Common myeloid progenitor, CD34-positive (primary cell): ENCODE measurements at regions not wholly inside any gene's neighbourhood (a gene's known extent, or its start where the extent isn't known, plus 50 kb on each side); places are given as distances from the start of the nearest gene placed in this dataset.

Source experiments
- CTCF ChIA-PET: fragments of 350-600 bp; sonication (Branson Sonifier 250); formaldehyde crosslinking; loops from one replicate; lab custom pipeline; 2021; ENCODE audit warnings: antibody characterized with exemption; lab: Charles Lee
- POLR2A ChIA-PET: fragments of 350-600 bp; sonication (Branson Sonifier 250); formaldehyde crosslinking; loops from one replicate; lab custom pipeline; 2021; ENCODE audit warnings: antibody characterized with exemption; lab: Charles Lee
- DNase-seq, 3 donors: peaks; one replicate each; pipeline versions ENCODE4 v3.0.0 to v3.0.0-alpha.2; 2013
- H3K27ac ChIP-seq, 2 experiments: 1 replicate in 1 of 2; 2 replicates in 1 of 2; pipeline ENCODE4 v1.7.0; 2013; ENCODE audit warnings: inconsistent platforms in 2 of 2, low read length in 2 of 2, mild to moderate bottlenecking in 2 of 2, low read depth in 1 of 2, moderate library complexity in 1 of 2; ENCODE audit not compliant: severe bottlenecking in 2 of 2, insufficient read depth in 1 of 2, poor library complexity in 1 of 2
- H3K27me3 ChIP-seq, 5 experiments: replicated peaks in 2 of 5; 1 replicate in 3 of 5; 2 replicates in 2 of 5; pipeline versions ENCODE4 v1.6.1 to v1.7.0; 2013; ENCODE audit warnings: low read length in 4 of 5, mild to moderate bottlenecking in 2 of 5, moderate library complexity in 2 of 5, inconsistent platforms in 1 of 5; ENCODE audit not compliant: insufficient read depth in 5 of 5, control insufficient read depth in 4 of 5
- H3K36me3 ChIP-seq, 4 experiments: 1 replicate in 2 of 4; 2 replicates in 2 of 4; pipeline versions ENCODE4 v1.6.1 to v1.7.0; 2013; ENCODE audit warnings: low read length in 3 of 4, control low read depth in 1 of 4, mild to moderate bottlenecking in 1 of 4; ENCODE audit not compliant: control insufficient read depth in 4 of 4, insufficient read depth in 4 of 4
- H3K4me1 ChIP-seq, 4 experiments: 1 replicate in 3 of 4; 2 replicates in 1 of 4; pipeline versions ENCODE4 v1.6.1 to v1.7.1; 2013; ENCODE audit warnings: low read length in 3 of 4, mild to moderate bottlenecking in 3 of 4, control low read depth in 1 of 4, inconsistent platforms in 1 of 4, moderate library complexity in 1 of 4; ENCODE audit not compliant: control insufficient read depth in 4 of 4, insufficient read depth in 4 of 4; ENCODE audit errors: control extremely low read depth in 1 of 4
- H3K4me3 ChIP-seq, 7 experiments: 1 replicate in 4 of 7; 2 replicates in 3 of 7; pipeline versions ENCODE4 v1.5.1 to v1.7.0; 2013; ENCODE audit warnings: mild to moderate bottlenecking in 7 of 7, low read length in 6 of 7, moderate library complexity in 6 of 7, inconsistent platforms in 2 of 7, low read depth in 2 of 7, control low read depth in 1 of 7; ENCODE audit not compliant: insufficient read depth in 4 of 7, control insufficient read depth in 1 of 7; ENCODE audit errors: extremely low read depth in 1 of 7
- H3K9me3 ChIP-seq, 5 experiments: 1 replicate in 4 of 5; 2 replicates in 1 of 5; pipeline versions ENCODE4 v1.6.1 to v1.7.1; 2013; ENCODE audit warnings: low read length in 4 of 5, mild to moderate bottlenecking in 2 of 5, inconsistent platforms in 1 of 5, low read depth in 1 of 5, moderate library complexity in 1 of 5; ENCODE audit not compliant: control insufficient read depth in 4 of 5, insufficient read depth in 2 of 5; ENCODE audit errors: control extremely low read depth in 1 of 5
- WGBS: methylation state at CpG from one replicate; pipeline ENCODE4 v1.1.5; 2013; ENCODE audit not compliant: insufficient coverage; 5-methylcytosine and 5-hydroxymethylcytosine counted together

- DNase-seq, result no peak
- 93% methylated on average over 3 of the region's 3 CpGs for WGBS
- H3K4me3 ChIP-seq, result no peak overlapping the region
- peaks cover 0 to 3% (median 0%) of the 10 kb centered on the region in 5 experiments for H3K27me3 ChIP-seq
- no peaks in the 10 kb centered on the region for H3K9me3 ChIP-seq
- POLR2A ChIA-PET, result no interaction called here
- H3K4me1 ChIP-seq, result no peaks in the 10 kb centered on the region
- CTCF ChIA-PET, result no interaction called here
- H3K27ac ChIP-seq, result no peak overlapping the region
- H3K36me3 ChIP-seq, result no peaks in the 10 kb centered on the region
Measured at GRCh38 chr5:62935660-62936059, 357.0 kb downstream of the LRRC70 start.

DNA sequence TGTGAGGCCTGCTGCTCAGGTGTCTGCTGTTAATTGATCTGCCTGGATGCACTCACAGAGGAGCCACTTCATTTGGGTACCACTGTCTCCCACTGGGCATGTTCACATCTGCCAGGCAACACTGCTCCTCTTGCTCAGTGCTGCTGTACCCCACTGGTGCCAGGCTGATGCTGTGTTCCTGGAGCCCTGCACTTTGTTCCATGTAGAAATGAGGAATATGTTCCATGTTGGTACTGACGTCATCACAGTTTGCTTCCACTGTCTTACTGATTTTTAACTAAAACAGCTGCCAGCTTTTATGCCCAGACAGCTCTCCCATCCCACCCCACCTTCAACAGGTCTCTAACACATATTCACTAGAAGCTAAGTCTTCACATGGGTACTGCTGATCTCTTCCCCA, 355.7 kb downstream of the LRRC70 start:
- Histone ChIP-seq H3K36me3 (no peaks in the 10 kb centered on the region), H3K9me3 (no peaks in the 10 kb centered on the region), H3K27me3 (peaks cover 0 to 3% (median 0%) of the 10 kb centered on the region in 5 experiments), H3K4me3 (no peak overlapping the region), H3K27ac (no peak overlapping the region), H3K4me1 (no peaks in the 10 kb centered on the region)
- WGBS, result 100% methylated on average over 1 of the region's 1 CpG
- DNase-seq, result no peak
- ChIA-PET CTCF (no interaction called here), POLR2A (no interaction called here)

- no peaks in the 10 kb centered on the region for H3K4me1 ChIP-seq
- WGBS, result no CpG with 5 or more reads among the region's 3 CpGs
- H3K36me3 ChIP-seq, result no peaks in the 10 kb centered on the region
- H3K9me3 ChIP-seq, result no peaks in the 10 kb centered on the region
- ChIA-PET CTCF (no interaction called here), POLR2A (no interaction called here)
- H3K27me3 ChIP-seq, result peaks cover 0 to 3% (median 0%) of the 10 kb centered on the region in 5 experiments
- H3K27ac ChIP-seq, result no peak overlapping the region
- no peak for DNase-seq
- no peak overlapping the region for H3K4me3 ChIP-seq
Measured at GRCh38 chr5:62933261-62933660, 354.6 kb downstream of the LRRC70 start.

GRCh38 chr5:62931153-62931950, 352.7 kb downstream of the LRRC70 start:
- 100% methylated on average over 1 of the region's 3 CpGs for WGBS
- Histone ChIP-seq H3K4me1 (no peaks in the 10 kb centered on the region), H3K4me3 (no peak overlapping the region), H3K27ac (no peak overlapping the region), H3K36me3 (no peaks in the 10 kb centered on the region), H3K9me3 (no peaks in the 10 kb centered on the region), H3K27me3 (peaks cover 0 to 3% (median 0%) of the 10 kb centered on the region in 5 experiments)
- POLR2A ChIA-PET, result no interaction called here
- CTCF ChIA-PET, result no interaction called here
- DNase-seq, result no peak

- Histone ChIP-seq H3K9me3 (no peaks in the 10 kb centered on the region), H3K27me3 (no peaks in the 10 kb centered on the region), H3K4me3 (no peak overlapping the region), H3K27ac (no peak overlapping the region), H3K4me1 (no peaks in the 10 kb centered on the region), H3K36me3 (no peaks in the 10 kb centered on the region)
- DNase-seq, result no peak
- POLR2A ChIA-PET, result no interaction called here
- WGBS, result 83% methylated on average over 2 of the region's 3 CpGs
- CTCF ChIA-PET, result no interaction called here
Measured at GRCh38 chr5:62922191-62922590, 343.6 kb downstream of the LRRC70 start.

DNA sequence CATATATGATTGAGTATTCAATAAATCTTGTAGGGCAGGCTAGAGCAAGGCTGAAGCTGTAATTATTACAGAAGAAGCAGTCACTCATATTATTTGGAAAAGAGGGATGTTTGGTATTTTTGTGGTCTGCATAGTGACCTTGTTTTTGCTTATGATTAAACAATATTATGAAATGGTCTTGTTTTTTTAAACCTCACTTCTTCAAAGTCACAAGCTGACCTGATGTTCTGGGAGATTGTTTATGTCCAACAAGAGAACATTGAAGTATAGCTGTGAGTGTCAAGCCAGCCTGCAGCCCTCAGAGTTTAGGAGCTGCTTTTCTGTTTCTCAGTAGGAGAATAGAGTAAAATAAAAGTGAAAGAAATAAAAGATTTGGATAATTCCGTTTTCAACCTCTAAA, 342.2 kb downstream of the LRRC70 start:
- WGBS, result no CpG with 5 or more reads among the region's 1 CpG
- Histone ChIP-seq H3K4me3 (no peak overlapping the region), H3K27ac (no peak overlapping the region), H3K9me3 (no peaks in the 10 kb centered on the region), H3K4me1 (no peaks in the 10 kb centered on the region), H3K36me3 (no peaks in the 10 kb centered on the region), H3K27me3 (no peaks in the 10 kb centered on the region)
- DNase-seq, result no peak
- POLR2A ChIA-PET, result no interaction called here
- CTCF ChIA-PET, result no interaction called here

- 100% methylated on average over 1 of the region's 1 CpG for WGBS
- Histone ChIP-seq H3K9me3 (no peaks in the 10 kb centered on the region), H3K4me3 (no peak overlapping the region), H3K27ac (no peak overlapping the region), H3K36me3 (no peaks in the 10 kb centered on the region), H3K27me3 (peaks cover 0 to 2% (median 0%) of the 10 kb centered on the region in 5 experiments), H3K4me1 (no peaks in the 10 kb centered on the region)
- DNase-seq, result no peak
- POLR2A ChIA-PET, result no interaction called here
- CTCF ChIA-PET, result no interaction called here
Measured at GRCh38 chr5:62909326-62909725, 330.7 kb downstream of the LRRC70 start.
